IMR-90 (cell line): ENCODE measurements at regions not wholly inside any gene's neighbourhood (a gene's known extent, or its start where the extent isn't known, plus 50 kb on each side); places are given as distances from the start of the nearest gene placed in this dataset.

ENCODE experiments used
- ATAC-seq: fragments of 200-7000 bp; cut with Tn5 transposase; 2 replicates; pipeline ENCODE4 v1.9.1; 2020; ENCODE audit warnings: low read depth, mild to moderate bottlenecking, moderate library complexity
- BruUV-seq: library from RNA; stranded (reverse); fragments of 400-500 nt; replicated peaks from 2 replicates; lab custom pipeline; 2021; lab: Mats Ljungman, UMichigan
- CTCF ChIA-PET: fragments of 300-600 bp; formaldehyde crosslinking; extraction: SDS; loops from one replicate; lab custom pipeline; 2021; ENCODE audit warnings: antibody characterized with exemption; lab: Yijun Ruan, JAX
- POLR2A ChIA-PET: fragments of 300-600 bp; sonication (Branson Sonifier 250); formaldehyde crosslinking; loops from one replicate; lab custom pipeline; 2022; ENCODE audit warnings: antibody characterized with exemption; ENCODE audit not compliant: unreplicated experiment; lab: Charles Lee
- DNase-seq: peaks from one replicate; pipeline ENCODE4 v3.0.0; 2013
- H2AFZ ChIP-seq: replicated peaks from 2 replicates; pipeline ENCODE3; 2013; ENCODE audit warnings: low read length, mild to moderate bottlenecking; ENCODE audit not compliant: poor library complexity
- H2AK5ac ChIP-seq: 2 replicates; pipeline ENCODE4 v1.6.1; 2013; ENCODE audit warnings: low read depth, low read length, inconsistent platforms
- H2AK9ac ChIP-seq: replicated peaks from 2 replicates; pipeline ENCODE3; 2013; ENCODE audit warnings: mild to moderate bottlenecking, low read depth, low read length, moderate library complexity; ENCODE audit not compliant: poor library complexity
- H2BK120ac ChIP-seq: 2 replicates; pipeline ENCODE4 v1.6.1; 2013; ENCODE audit warnings: low read depth, low read length, inconsistent platforms
- H2BK15ac ChIP-seq: 3 replicates; pipeline ENCODE4 v1.6.1; 2013; ENCODE audit warnings: low read depth, low read length, inconsistent platforms
- H2BK20ac ChIP-seq: 2 replicates; pipeline ENCODE4 v1.6.1; 2013; ENCODE audit warnings: low read depth, mild to moderate bottlenecking, inconsistent platforms, low read length, moderate library complexity
- H2BK5ac ChIP-seq: 2 replicates; pipeline ENCODE4 v1.6.1; 2013; ENCODE audit warnings: mild to moderate bottlenecking, low read depth, low read length, inconsistent platforms; ENCODE audit not compliant: poor library complexity, severe bottlenecking
- H3K14ac ChIP-seq: replicated peaks from 2 replicates; pipeline ENCODE4 v1.6.1; 2013; ENCODE audit warnings: low read depth, low read length, inconsistent platforms
- H3K18ac ChIP-seq: 2 replicates; pipeline ENCODE4 v1.6.1; 2013; ENCODE audit warnings: low read depth, low read length, control low read depth
- H3K23ac ChIP-seq: 2 replicates; pipeline ENCODE4 v1.6.1; 2013; ENCODE audit warnings: low read depth, low read length, inconsistent platforms
- H3K27ac ChIP-seq: 2 replicates; pipeline ENCODE4 v1.5.1; 2013; ENCODE audit warnings: mild to moderate bottlenecking, control low read depth, low read length; ENCODE audit not compliant: insufficient read depth
- H3K27me3 ChIP-seq: 2 replicates; pipeline ENCODE4 v1.6.1; 2013; ENCODE audit warnings: low read length; ENCODE audit not compliant: control insufficient read depth, insufficient read depth
- H3K36me3 ChIP-seq: 2 replicates; pipeline ENCODE4 v1.6.1; 2013; ENCODE audit warnings: low read length, mixed read lengths; ENCODE audit not compliant: control insufficient read depth, insufficient read depth
- H3K4ac ChIP-seq: 2 replicates; pipeline ENCODE4 v1.6.1; 2013; ENCODE audit warnings: low read depth, low read length, inconsistent platforms
- H3K4me1 ChIP-seq: 2 replicates; pipeline ENCODE4 v1.6.1; 2013; ENCODE audit warnings: low read length, mixed read lengths; ENCODE audit not compliant: control insufficient read depth, insufficient read depth
- H3K4me2 ChIP-seq: 2 replicates; pipeline ENCODE4 v1.6.1; 2013; ENCODE audit warnings: low read depth, mild to moderate bottlenecking, control low read depth, low read length, moderate library complexity
- H3K4me3 ChIP-seq: 2 replicates; pipeline ENCODE4 v1.5.1; 2013; ENCODE audit warnings: low read depth, mild to moderate bottlenecking, control low read depth, low read length, moderate library complexity; ENCODE audit not compliant: insufficient read depth
- H3K56ac ChIP-seq: 2 replicates; pipeline ENCODE4 v1.6.1; 2013; ENCODE audit warnings: low read length, inconsistent platforms; ENCODE audit not compliant: insufficient read depth; ENCODE audit errors: extremely low read depth
- H3K79me1 ChIP-seq, 2 experiments: 2 replicates each; pipeline ENCODE4 v1.6.1; 2013; ENCODE audit warnings: low read length in 2 of 2, inconsistent platforms in 1 of 2, low read depth in 1 of 2
- H3K9ac ChIP-seq: 2 replicates; pipeline ENCODE4 v1.6.1; 2013; ENCODE audit warnings: low read depth, low read length, control low read depth
- H3K9me1 ChIP-seq: 2 replicates; pipeline ENCODE4 v1.6.1; 2013; ENCODE audit warnings: low read length, inconsistent platforms; ENCODE audit not compliant: insufficient read depth
- H3K9me3 ChIP-seq: 2 replicates; pipeline ENCODE4 v1.6.1; 2013; ENCODE audit warnings: low read length; ENCODE audit not compliant: control insufficient read depth, insufficient read depth
- H4K20me1 ChIP-seq: 2 replicates; pipeline ENCODE4 v1.6.1; 2013; ENCODE audit warnings: low read length, inconsistent platforms; ENCODE audit not compliant: insufficient read depth
- H4K5ac ChIP-seq: 2 replicates; pipeline ENCODE4 v1.6.1; 2013; ENCODE audit warnings: mild to moderate bottlenecking, low read depth, low read length, control low read depth
- H4K8ac ChIP-seq, 2 experiments: 2 replicates each; pipeline ENCODE4 v1.6.1; 2013; ENCODE audit warnings: low read depth in 2 of 2, low read length in 2 of 2, control low read depth in 1 of 2, inconsistent platforms in 1 of 2
- H4K91ac ChIP-seq: 2 replicates; pipeline ENCODE4 v1.6.1; 2013; ENCODE audit warnings: low read depth, low read length, inconsistent platforms; ENCODE audit not compliant: insufficient read depth
- CEBPB ChIP-seq: IDR thresholded peaks from 2 replicates; pipeline ENCODE4 v1.6.1; 2012; ENCODE audit warnings: low read depth, low read length, improper control_type of control experiment
- MAZ ChIP-seq: IDR thresholded peaks from 2 replicates; pipeline ENCODE4 v1.6.1; 2012; ENCODE audit warnings: low read depth, mild to moderate bottlenecking, low read length, improper control_type of control experiment, moderate library complexity, borderline replicate concordance
- MXI1 ChIP-seq: IDR thresholded peaks from 2 replicates; pipeline ENCODE4 v1.6.1; 2012; ENCODE audit warnings: low read depth, mild to moderate bottlenecking, low read length, moderate library complexity, borderline replicate concordance
- NFE2L2 ChIP-seq: fragments of 150-350 bp; IDR thresholded peaks from 2 replicates; pipeline ENCODE4 v1.6.1; 2016; ENCODE audit warnings: low read depth, mild to moderate bottlenecking, low read length
- RAD21 ChIP-seq: IDR thresholded peaks from 2 replicates; pipeline ENCODE4 v1.6.1; 2012; ENCODE audit warnings: low read length, improper control_type of control experiment
- SMC3 ChIP-seq: fragments of 150-350 bp; IDR thresholded peaks from 2 replicates; pipeline ENCODE4 v1.6.1; 2016; ENCODE audit warnings: low read depth, mild to moderate bottlenecking, antibody characterized with exemption, low read length, moderate library complexity
- WGBS, 2 experiments: methylation state at CpG; one replicate each; pipeline versions ENCODE4 v1.1.5 to v1.1.7; 2013; ENCODE audit warnings: missing lambda C conversion rate in 2 of 2; ENCODE audit not compliant: insufficient read length in 1 of 2; ENCODE audit errors: extremely low coverage in 2 of 2; 5-methylcytosine and 5-hydroxymethylcytosine counted together
- dilution Hi-C: fragments of 300-500 bp; cut with HindIII; formaldehyde crosslinking; loops from one replicate; pipeline ENCODE4 v1.14.3; 2018; ENCODE audit warnings: low sequenced_read_pairs; ENCODE audit not compliant: unreplicated experiment
- in situ Hi-C: fragments of 300-500 bp; cut with MboI; formaldehyde crosslinking; loops from 3 replicates; pipeline ENCODE4 v1.14.3; 2019; ENCODE audit warnings: low sequenced_read_pairs, inconsistent platforms, mixed read lengths
- intact Hi-C: fragments of 100-400 bp; cut with micrococcal nuclease; formaldehyde crosslinking; loops from 2 replicates; pipeline ENCODE4 v1.10.0; 2022
- TF ChIP-seq, protein P1 (sequence below): conservative IDR thresholded peaks from 2 replicates; pipeline ENCODE4 v1.5.1; 2012; ENCODE audit warnings: mild to moderate bottlenecking, low read depth, low read length, improper control_type of control experiment
- TF ChIP-seq, protein P2 (sequence below): fragments of 150-350 bp; IDR thresholded peaks from 2 replicates; pipeline ENCODE4 v1.6.1; 2016; ENCODE audit warnings: low read depth, mild to moderate bottlenecking, low read length, moderate library complexity, borderline replicate concordance

DNA sequence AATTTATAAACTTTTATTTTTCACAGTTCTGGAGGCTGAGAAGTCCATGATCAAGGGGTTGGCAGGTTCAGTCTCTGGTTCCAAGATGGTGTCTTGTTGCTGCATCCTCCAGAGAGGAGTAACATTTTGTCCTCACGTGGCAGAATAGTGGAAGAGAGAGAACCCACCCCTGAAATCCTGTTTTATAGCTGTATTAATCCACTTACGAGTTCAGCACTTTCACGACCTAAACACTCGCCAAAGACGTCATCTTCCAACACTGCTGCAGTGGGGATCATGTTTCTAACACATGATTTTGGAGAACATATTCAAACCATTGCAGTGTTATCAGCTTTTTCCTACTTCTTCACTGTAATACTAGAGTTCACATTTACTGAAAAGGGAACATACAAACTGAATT lies 233.0 kb upstream of the ATP10B start:
- ChIA-PET POLR2A (no interaction called here), CTCF (no interaction called here)
- no peaks in the 10 kb centered on the region for H3K27me3 ChIP-seq
- H3K27ac ChIP-seq, result no peak overlapping the region
- no peak overlapping the region for H3K14ac ChIP-seq
- H2BK15ac ChIP-seq, result no peak overlapping the region
- H3K36me3 ChIP-seq, result no peaks in the 10 kb centered on the region
- 0 out of 2 replicates have a peak, but pooled peaks cover 2% of the 10 kb centered on the region for H3K9me3 ChIP-seq
- H2BK120ac ChIP-seq, result no peak overlapping the region
- H3K4me2 ChIP-seq, result no peak overlapping the region
- TF ChIP-seq MXI1 (no peak), SMC3 (no peak), MAZ (no peak), NFE2L2 (no peak), RAD21 (no peak), CEBPB (no peak)
- TF ChIP-seq, protein P1, sequence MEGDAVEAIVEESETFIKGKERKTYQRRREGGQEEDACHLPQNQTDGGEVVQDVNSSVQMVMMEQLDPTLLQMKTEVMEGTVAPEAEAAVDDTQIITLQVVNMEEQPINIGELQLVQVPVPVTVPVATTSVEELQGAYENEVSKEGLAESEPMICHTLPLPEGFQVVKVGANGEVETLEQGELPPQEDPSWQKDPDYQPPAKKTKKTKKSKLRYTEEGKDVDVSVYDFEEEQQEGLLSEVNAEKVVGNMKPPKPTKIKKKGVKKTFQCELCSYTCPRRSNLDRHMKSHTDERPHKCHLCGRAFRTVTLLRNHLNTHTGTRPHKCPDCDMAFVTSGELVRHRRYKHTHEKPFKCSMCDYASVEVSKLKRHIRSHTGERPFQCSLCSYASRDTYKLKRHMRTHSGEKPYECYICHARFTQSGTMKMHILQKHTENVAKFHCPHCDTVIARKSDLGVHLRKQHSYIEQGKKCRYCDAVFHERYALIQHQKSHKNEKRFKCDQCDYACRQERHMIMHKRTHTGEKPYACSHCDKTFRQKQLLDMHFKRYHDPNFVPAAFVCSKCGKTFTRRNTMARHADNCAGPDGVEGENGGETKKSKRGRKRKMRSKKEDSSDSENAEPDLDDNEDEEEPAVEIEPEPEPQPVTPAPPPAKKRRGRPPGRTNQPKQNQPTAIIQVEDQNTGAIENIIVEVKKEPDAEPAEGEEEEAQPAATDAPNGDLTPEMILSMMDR, result no peak
- TF ChIP-seq, protein P2, sequence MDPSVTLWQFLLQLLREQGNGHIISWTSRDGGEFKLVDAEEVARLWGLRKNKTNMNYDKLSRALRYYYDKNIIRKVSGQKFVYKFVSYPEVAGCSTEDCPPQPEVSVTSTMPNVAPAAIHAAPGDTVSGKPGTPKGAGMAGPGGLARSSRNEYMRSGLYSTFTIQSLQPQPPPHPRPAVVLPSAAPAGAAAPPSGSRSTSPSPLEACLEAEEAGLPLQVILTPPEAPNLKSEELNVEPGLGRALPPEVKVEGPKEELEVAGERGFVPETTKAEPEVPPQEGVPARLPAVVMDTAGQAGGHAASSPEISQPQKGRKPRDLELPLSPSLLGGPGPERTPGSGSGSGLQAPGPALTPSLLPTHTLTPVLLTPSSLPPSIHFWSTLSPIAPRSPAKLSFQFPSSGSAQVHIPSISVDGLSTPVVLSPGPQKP, result no peak
- dilution Hi-C loops (no loop called here), intact Hi-C loops (no loop called here), in situ Hi-C loops (no loop called here)
- no peak overlapping the region for H4K5ac ChIP-seq
- H3K56ac ChIP-seq, result no peak overlapping the region
- ATAC-seq (no peak), DNase-seq (no peak)
- H3K4ac ChIP-seq, result no peak overlapping the region
- no peak overlapping the region for H3K4me3 ChIP-seq
- H3K4me1 ChIP-seq, result no peaks in the 10 kb centered on the region
- no peak overlapping the region for H3K23ac ChIP-seq
- no peaks in the 10 kb centered on the region for H3K79me1 ChIP-seq
- no peaks in the 10 kb centered on the region for H4K20me1 ChIP-seq
- no peak overlapping the region for H3K18ac ChIP-seq
- H4K8ac ChIP-seq, result no peak overlapping the region
- no peak overlapping the region for H3K9ac ChIP-seq
- no peak overlapping the region for H4K91ac ChIP-seq
- no peak overlapping the region for H2AK5ac ChIP-seq
- H2BK20ac ChIP-seq, result no peak overlapping the region
- no TSS peak for BruUV-seq
- H2AFZ ChIP-seq, result no peak overlapping the region
- H2BK5ac ChIP-seq, result no peak overlapping the region
- no peak overlapping the region for H2AK9ac ChIP-seq
- no CpG with 5 or more reads among the region's 5 CpGs for WGBS, 2 experiments
- no peaks in the 10 kb centered on the region for H3K9me1 ChIP-seq
